ENCODE measurements at regions not wholly inside any gene's neighbourhood (a gene's known extent, or its start where the extent isn't known, plus 50 kb on each side); places are given as distances from the start of the nearest gene placed in this dataset.
A peak's percentile ranks its signal among the peaks of the same experiment; 100 is the strongest.

- no peak for DNase-seq
These were observed 282.9 kb upstream of the WWC1 start for GRCh38 chr5:168008555-168008954.

DNA sequence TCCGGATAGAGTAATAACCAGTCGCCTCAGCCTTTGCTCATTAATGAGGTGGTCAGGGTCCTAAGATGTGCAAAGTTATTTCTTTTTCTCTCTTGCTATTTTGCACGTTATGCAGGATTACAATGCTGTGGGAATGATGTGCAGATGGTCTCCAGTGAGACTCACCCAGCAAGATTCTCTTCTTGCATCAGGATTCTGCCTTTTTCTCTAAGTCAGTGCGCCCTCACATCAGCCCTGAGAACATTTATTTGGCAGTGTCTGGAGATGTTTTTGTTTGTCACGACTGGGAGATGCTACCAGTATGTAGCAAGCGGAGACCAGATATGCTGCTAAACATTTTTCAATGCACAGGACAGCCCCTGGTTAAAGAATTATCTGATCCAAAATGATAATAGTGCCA lies 280.3 kb upstream of the WWC1 start:
- no peak for DNase-seq

GRCh38 chr5:168012006-168012405 lies 279.4 kb upstream of the WWC1 start:
- DNase-seq, result no peak

DNA sequence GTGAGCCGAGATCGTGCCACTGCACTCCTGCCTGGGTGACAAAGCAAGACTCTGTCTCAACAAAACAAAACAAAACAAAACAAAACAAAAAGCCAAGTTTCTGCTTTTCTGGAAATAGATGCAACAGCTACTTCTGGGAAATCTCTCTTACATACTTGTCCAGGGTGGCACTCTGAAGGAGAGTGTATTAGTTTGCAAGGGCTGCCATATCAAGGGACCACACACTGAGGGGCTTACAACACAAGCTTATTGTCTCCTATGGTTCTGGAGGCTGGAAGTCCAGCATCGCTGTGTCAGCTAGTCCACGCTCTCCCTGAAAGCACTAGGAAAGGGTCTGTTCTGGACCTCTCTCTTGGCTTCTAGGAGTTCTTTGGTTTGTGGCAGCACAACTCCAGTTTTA lies 277.9 kb upstream of the WWC1 start:
- no peak for DNase-seq

- DNase-seq, result no peak
These were observed 276.9 kb upstream of the WWC1 start for GRCh38 chr5:168014433-168015123.

GRCh38 chr5:168015506-168015905 lies 275.9 kb upstream of the WWC1 start:
- DNase-seq, result no peak

DNA sequence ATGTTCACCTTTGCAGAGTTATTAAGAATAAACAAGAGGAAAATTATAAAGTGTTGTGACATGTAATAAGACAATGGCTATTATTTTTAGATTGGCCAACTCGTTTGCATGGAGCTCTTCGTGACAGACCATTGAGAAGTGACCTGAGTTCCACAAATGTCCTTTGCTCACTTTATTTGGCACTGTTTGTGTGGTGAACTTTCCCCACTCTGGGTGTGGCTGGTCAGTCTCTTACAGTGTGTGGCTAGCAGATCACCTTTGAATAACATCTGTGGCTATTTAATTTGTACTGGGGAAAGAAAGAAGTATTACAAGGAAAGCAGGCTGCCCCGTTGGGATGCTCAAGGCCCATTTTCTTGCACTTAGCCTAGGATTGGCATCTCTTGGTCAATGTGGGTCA lies 274.1 kb upstream of the WWC1 start:
- no peak for DNase-seq

- DNase-seq, result no peak
These were observed 272.3 kb upstream of the WWC1 start for GRCh38 chr5:168019143-168019542.

- no peak for DNase-seq
These were observed 270.7 kb upstream of the WWC1 start for GRCh38 chr5:168020542-168021294.

GRCh38 chr5:168022446-168023169 lies 268.8 kb upstream of the WWC1 start:
- DNase-seq, result no peak

DNA sequence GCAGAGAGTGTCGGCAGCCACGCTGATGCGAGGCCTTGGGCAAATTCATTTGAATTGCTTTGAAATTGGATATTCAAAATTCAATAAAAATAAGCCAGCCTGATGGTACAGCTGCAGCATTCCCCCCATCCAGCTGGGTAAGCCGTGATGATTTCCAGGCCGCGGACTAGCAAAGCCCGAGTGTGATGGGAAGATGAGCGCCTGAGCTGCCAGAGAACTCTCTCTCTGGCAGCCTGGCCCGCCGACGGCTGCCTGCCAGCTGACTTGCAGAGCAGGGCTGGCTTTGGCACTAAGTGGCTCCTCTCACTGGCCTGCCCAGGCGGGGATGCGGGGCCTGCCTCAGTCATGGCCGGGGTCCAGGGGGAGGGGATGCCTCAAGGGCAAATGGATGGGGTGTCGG lies 268.3 kb upstream of the WWC1 start:
- DNase-seq, result no peak

DNA sequence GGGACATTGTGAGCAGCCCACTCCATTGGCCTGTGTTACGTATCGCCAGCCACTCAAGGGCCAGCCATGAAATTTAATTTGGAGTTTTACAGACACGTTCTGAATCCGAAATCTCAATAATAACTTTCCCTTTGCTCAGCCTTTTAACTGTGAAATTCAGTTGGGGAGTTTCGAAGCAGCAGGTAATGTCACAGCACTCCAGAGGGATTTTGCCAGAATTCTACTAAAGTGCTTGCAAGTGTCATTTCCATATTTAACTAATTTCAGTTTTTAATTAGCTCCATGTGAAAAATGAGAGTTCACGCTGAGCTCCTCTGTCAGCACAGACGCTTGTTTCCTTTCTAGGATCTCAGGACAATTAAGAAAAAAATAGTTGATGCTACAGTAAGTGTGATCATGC lies 267.1 kb upstream of the WWC1 start:
- no peak for DNase-seq

- DNase-seq, result no peak
These were observed 264.4 kb upstream of the WWC1 start for GRCh38 chr5:168027007-168027406.

DNA sequence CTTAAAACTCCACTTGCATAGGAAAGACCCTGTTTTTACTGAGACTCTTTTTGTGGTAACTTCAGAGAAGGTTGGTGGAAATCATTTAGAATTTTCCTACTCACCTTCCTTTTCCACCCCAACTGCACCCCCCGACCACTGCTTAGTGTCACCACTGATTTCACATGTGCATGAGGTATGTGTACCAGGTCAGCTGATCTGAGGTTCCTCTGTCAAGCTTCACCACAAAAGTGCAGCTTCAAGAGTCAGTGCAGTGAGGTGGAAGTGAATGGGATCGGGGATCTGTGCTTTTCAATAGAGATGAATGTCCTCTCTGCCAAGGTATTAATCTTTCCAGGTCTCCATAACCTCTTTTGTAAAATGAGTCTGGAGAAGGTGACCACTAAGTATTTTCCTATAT lies 260.5 kb upstream of the WWC1 start:
- no peak for DNase-seq

GRCh38 chr5:168031614-168032013 lies 259.8 kb upstream of the WWC1 start:
- DNase-seq, result no peak

DNA sequence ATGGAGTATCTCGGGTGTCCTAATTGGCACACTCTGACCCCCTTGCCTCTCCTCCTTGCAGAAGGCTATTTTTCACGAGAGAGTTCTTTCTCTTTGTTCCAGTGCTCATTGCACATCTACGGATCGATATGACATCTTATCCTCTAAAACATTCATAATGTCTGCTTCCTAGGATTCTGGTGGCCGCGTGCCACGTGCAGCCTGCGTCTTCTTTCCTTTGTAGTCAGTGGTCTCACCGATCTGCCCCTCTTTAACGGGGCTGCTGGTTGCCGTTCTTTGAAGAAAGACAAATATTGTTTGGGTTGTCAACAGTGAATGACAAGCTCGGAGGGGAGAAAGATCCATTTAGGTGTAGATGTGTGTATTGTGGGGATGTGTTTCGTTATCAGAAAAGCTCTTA lies 252.4 kb upstream of the WWC1 start:
- no peak for DNase-seq

DNA sequence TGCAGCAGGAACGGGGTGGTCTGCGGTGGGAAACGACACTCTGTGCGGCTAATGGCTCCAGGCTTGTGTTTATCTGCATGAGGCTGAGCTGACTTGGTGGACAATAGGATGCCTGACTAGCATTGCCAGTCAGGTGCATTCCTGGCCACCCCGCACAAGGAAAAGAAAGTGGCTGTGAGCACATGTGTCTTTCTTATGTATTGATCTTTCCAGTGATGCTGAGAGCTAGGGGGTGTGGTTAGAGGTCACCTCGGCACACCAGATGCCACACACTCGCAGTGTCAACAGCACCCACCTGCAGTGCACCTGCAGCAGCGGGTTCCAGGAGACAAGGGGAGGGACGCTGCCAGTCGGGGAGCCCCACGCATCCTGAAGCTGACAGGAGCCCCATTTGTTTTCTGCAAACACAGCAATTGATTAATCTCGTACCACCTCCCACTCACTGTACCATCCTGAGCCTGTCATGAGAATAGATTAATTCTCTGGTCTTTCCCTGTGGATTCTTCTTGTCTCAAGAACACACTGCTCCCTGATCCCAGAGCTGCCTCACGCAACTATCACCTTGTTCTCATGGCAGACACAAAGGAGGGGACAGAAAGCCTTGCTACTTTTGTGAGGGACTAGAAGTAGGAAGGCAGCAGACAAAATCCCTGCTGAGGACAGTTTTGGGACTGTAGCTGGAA lies 251.7 kb upstream of the WWC1 start:
- DNase-seq, result no peak

GRCh38 chr5:168041583-168041982 lies 249.9 kb upstream of the WWC1 start:
- DNase-seq, result no peak

GRCh38 chr5:168042284-168043068 lies 249.0 kb upstream of the WWC1 start:
- no peak for DNase-seq

DNA sequence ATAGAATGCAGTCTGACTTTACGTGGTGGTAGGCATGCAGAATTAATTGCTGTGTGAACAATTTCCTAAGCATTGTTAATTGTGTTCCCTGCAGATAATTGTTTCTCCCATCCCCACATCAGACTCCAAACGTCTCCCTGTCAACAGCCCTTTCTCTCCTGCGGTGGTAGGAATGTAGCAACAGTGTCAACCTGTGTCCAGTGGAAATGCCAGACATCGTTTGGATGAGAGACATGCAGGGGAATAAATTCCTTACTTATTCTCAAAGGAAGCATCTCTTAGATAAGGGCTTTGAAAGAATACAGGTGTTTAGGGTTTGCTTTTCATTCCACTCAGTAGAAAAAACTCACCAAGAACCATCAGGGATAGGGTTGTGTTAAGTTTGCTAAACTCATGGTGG lies 245.3 kb upstream of the WWC1 start:
- DNase-seq, result no peak

GRCh38 chr5:168047043-168047668 lies 244.3 kb upstream of the WWC1 start:
- peak in 1 of 5 experiments; percentile 14 for DNase-seq

- DNase-seq, result no peak
These were observed 243.8 kb upstream of the WWC1 start for GRCh38 chr5:168047669-168048111.

Data from T-helper 2 cell (primary cell).